Natural killer cell treated with Interleukin-12 subunit alpha and Interleukin-12 subunit beta and Interleukin-15 and Interleukin-18, amount 100 ng/mL, for 72 hours (primary cell): ENCODE measurements at regions not wholly inside any gene's neighbourhood (a gene's known extent, or its start where the extent isn't known, plus 50 kb on each side); places are given as distances from the start of the nearest gene placed in this dataset.

Experiments
- ATAC-seq, 2 donors: fragments of 150-1000 bp; cut with Tn5 transposase in 1 of 2; sonication (Bioruptor Pico), chemical (Tn5 transposase) in 1 of 2; 2 replicates each; pipeline ENCODE4 v1.10.0; 2021
- DNase-seq: peaks from one replicate; pipeline ENCODE4 v3.0.0; 2022; ENCODE audit warnings: low spot score
- H3K27ac Mint-ChIP-seq, 2 donors: 1 replicate in 1 of 2; 2 replicates in 1 of 2; pipeline ENCODE4 v1.8.0; 2022; ENCODE audit warnings: mixed read lengths in 2 of 2, mild to moderate bottlenecking in 1 of 2, moderate library complexity in 1 of 2
- H3K27me3 Mint-ChIP-seq, 2 donors: 1 replicate in 1 of 2; 2 replicates in 1 of 2; pipeline ENCODE4 v1.8.0; 2022; ENCODE audit warnings: mixed read lengths in 2 of 2
- H3K36me3 Mint-ChIP-seq: one replicate; pipeline ENCODE4 v1.8.0; 2022; ENCODE audit warnings: mixed read lengths
- H3K4me1 Mint-ChIP-seq, 2 donors: 1 replicate in 1 of 2; 2 replicates in 1 of 2; pipeline ENCODE4 v1.8.0; 2022; ENCODE audit warnings: low read depth in 2 of 2, mixed read lengths in 2 of 2, mild to moderate bottlenecking in 1 of 2
- H3K4me3 Mint-ChIP-seq: one replicate; pipeline ENCODE4 v1.8.0; 2022; ENCODE audit warnings: mixed read lengths
- H3K9me3 Mint-ChIP-seq: 2 replicates; pipeline ENCODE4 v1.8.0; 2022; ENCODE audit warnings: mixed read lengths

DNA sequence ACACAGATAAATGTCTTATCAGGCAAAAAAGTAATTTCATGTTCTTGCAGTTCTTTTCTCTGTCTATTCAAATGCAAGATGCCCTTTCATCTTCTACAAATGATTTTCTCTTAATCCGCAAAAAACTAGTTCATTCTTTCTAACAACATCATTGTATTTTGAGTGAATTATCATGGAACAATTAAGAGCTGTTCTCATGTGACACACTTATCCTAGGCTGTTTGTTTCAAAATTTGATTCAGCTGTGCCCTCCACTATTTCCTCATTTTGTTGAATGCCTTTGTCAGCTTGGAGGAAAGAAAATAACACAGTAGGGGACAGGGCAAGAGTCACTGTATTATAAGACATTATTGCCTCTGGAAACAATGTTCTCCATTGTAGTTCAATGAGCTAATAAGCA, 396.9 kb downstream of the KCTD12 start:
- Mint-ChIP-seq H3K36me3 (no peaks in the 10 kb centered on the region), H3K9me3 (no peaks in the 10 kb centered on the region), H3K27me3 (peaks cover 4 to 7% of the 10 kb centered on the region in 2 donors), H3K4me1 (no peaks in the 10 kb centered on the region), H3K4me3 (no peak overlapping the region), H3K27ac (no peak overlapping the region)
- ATAC-seq (no peak), DNase-seq (no peak)

DNA sequence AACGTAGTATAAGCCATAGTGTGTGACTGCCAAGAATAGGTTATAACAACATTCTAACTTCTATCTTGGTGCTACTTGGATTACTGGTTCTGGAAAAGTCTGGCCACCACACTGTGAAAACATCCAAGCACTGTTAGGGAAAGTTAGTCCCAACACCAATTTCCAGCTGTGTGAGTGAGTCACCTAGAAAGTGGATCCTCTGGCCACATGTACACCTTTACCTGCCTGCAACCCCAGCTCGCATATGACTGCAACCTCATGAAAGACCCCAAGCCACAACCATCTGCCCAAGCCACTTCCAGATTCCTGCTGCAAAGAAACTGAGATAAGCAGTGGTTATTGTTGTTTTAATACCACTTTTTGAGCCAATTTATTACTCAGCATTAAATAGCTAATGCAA, 404.5 kb downstream of the KCTD12 start:
- no peaks in the 10 kb centered on the region for H3K4me1 Mint-ChIP-seq
- DNase-seq (no peak), ATAC-seq (no peak)
- H3K9me3 Mint-ChIP-seq, result no peaks in the 10 kb centered on the region
- H3K36me3 Mint-ChIP-seq, result no peaks in the 10 kb centered on the region
- H3K27me3 Mint-ChIP-seq, result peaks cover 2 to 7% of the 10 kb centered on the region in 2 donors
- no peak overlapping the region for H3K4me3 Mint-ChIP-seq
- no peak overlapping the region for H3K27ac Mint-ChIP-seq

DNA sequence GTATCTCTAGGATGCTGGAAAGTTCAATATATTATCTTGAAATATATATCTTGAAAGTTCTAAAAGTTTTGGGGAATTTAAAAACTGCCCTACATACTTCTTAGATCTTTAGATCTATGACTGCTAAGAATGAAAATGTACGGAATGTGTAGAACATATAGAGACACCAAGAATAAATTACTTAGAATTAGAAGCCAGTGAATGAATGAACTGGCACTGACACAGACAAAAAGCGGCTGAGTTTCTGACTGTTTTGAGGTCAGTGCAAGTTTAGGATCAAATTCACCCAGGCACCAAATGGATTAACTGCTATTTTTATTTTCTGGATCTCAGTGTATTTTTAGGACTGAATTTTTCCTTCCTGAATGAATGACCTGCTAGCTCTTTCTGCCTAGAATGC, 411.2 kb downstream of the KCTD12 start:
- Mint-ChIP-seq H3K4me1 (no peaks in the 10 kb centered on the region), H3K9me3 (no peaks in the 10 kb centered on the region), H3K36me3 (no peaks in the 10 kb centered on the region), H3K4me3 (no peak overlapping the region), H3K27ac (no peak overlapping the region), H3K27me3 (peaks cover 9 to 15% of the 10 kb centered on the region in 2 donors)
- ATAC-seq (no peak), DNase-seq (no peak)

DNA sequence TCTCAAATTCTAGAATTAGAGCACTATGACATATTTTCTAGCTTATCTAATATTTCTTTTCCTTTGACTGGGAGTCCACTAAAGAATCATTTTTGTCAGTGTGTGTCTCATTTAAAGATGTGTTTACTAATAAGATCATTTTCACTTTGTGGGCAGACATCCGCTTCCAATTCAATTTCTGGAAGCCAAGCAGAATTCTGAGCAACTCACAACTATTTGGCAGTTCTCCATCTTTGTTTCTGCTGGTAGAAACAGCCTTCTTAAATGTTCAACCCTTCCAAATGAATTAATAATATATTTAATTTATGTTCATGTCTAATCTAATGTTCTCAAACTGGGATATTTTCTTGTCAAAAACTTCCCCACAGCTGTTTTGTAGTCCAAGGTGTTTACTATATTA, 411.8 kb downstream of the KCTD12 start:
- no peaks in the 10 kb centered on the region for H3K36me3 Mint-ChIP-seq
- H3K27ac Mint-ChIP-seq, result no peak overlapping the region

DNA sequence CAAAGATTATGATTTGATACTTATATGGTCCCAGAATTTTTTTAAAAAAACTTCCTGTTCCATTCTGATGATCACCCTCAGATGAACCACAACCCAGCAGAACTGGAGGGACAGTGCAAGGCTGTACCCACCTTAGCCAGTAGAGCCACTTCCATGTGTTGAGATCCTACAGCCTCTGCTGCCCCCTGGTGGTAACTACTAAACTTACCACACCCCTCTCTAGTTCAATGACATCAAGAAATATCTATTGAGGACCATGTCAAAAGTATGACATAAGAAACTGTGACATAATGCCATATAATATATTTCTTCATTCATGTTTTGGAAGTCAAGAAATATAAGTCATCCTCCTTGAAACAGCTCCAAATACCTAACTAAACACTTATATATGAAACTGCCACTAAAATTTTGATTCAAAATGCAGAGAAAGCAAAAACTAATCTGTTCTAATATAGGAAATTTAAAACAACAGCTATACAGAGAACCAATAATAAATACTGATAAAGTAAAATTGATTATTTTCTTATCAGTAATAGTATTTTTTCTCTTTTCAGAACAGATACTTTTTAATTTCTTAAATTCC, 412.6 kb downstream of the KCTD12 start:
- ATAC-seq, result peak; percentile 81 to 82
- peak; percentile 64 for DNase-seq
- H3K36me3 Mint-ChIP-seq, result no peaks in the 10 kb centered on the region
- H3K4me1 Mint-ChIP-seq, result no peaks in the 10 kb centered on the region
- no peak overlapping the region for H3K27ac Mint-ChIP-seq
- peaks cover 14 to 15% of the 10 kb centered on the region in 2 donors for H3K27me3 Mint-ChIP-seq
- H3K4me3 Mint-ChIP-seq, result no peak overlapping the region
- H3K9me3 Mint-ChIP-seq, result no peaks in the 10 kb centered on the region

More for the DNA sequence above, 411.8 kb downstream of the KCTD12 start:
- no peaks in the 10 kb centered on the region for H3K4me1 Mint-ChIP-seq
- ATAC-seq, result no peak
- H3K27me3 Mint-ChIP-seq, result peaks cover 9 to 15% of the 10 kb centered on the region in 2 donors
- no peak overlapping the region for H3K4me3 Mint-ChIP-seq
- H3K9me3 Mint-ChIP-seq, result no peaks in the 10 kb centered on the region
- no peak for DNase-seq

DNA sequence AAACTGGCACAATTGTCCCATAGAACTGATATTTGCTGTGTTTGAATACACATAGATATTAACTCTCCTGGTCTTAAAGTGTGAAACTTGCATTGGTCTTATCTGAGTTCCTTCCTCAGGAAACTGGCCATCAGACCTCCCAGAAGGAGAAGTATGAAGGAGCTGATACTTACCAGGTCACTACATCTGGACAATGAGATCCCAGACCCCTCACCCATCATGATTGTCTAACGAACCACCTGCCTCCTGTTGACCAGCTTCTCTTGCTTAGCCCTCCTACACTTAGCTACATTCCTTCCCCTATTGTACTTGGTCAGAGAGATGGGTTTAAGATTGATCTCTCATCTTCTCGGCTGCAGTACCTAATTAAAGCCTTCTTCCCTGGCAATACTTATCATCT, 413.3 kb downstream of the KCTD12 start:
- no peaks in the 10 kb centered on the region for H3K36me3 Mint-ChIP-seq
- H3K27ac Mint-ChIP-seq, result no peak overlapping the region
- no peak for DNase-seq
- H3K4me3 Mint-ChIP-seq, result no peak overlapping the region
- H3K9me3 Mint-ChIP-seq, result no peaks in the 10 kb centered on the region
- no peaks in the 10 kb centered on the region for H3K4me1 Mint-ChIP-seq
- ATAC-seq, result no peak
- peaks cover 14 to 15% of the 10 kb centered on the region in 2 donors for H3K27me3 Mint-ChIP-seq

DNA sequence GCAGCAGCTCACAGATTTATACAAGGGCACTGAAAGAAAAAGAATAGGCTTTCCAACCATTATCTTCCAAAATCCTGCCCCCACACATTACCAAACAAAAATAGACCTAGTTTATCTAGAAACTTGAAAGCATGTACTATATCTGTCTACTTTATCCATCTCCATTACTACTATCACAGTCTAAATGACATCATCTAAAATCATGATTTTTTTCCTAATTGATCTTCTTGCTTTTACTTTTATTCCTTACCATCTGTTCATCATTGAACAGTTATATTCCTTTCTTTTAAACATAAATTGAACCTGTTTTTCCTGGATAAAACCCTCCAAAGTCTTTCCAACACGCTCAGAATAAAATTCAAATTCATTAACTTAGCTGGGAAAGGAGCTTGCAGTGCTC, 414.7 kb downstream of the KCTD12 start:
- Mint-ChIP-seq H3K27me3 (peaks cover 14 to 15% of the 10 kb centered on the region in 2 donors), H3K27ac (no peak overlapping the region), H3K4me1 (no peaks in the 10 kb centered on the region), H3K36me3 (no peaks in the 10 kb centered on the region), H3K9me3 (no peaks in the 10 kb centered on the region), H3K4me3 (no peak overlapping the region)
- ATAC-seq, result no peak
- DNase-seq, result no peak

DNA sequence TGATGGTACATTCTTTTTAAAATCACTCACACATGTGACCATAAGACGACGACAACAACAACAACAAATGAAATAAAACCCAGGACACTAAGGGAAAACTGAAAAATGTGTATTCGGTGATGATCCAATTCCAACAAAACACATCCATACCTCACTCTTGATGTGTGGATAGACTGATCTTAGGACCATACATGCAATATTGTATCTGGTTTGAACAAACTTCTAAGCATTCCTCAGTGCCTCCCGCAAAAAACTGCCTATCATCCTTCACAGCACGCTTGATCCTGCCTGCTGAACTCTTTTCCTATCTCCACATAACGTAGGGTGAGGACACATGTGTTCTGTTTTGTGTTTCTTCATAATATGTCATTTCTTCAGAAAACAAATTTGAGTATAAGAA, 415.2 kb downstream of the KCTD12 start:
- no peaks in the 10 kb centered on the region for H3K36me3 Mint-ChIP-seq
- H3K4me3 Mint-ChIP-seq, result no peak overlapping the region
- no peaks in the 10 kb centered on the region for H3K4me1 Mint-ChIP-seq
- no peaks in the 10 kb centered on the region for H3K9me3 Mint-ChIP-seq
- no peak overlapping the region for H3K27ac Mint-ChIP-seq
- no peak for DNase-seq
- H3K27me3 Mint-ChIP-seq, result peaks cover 14 to 15% of the 10 kb centered on the region in 2 donors
- no peak for ATAC-seq

DNA sequence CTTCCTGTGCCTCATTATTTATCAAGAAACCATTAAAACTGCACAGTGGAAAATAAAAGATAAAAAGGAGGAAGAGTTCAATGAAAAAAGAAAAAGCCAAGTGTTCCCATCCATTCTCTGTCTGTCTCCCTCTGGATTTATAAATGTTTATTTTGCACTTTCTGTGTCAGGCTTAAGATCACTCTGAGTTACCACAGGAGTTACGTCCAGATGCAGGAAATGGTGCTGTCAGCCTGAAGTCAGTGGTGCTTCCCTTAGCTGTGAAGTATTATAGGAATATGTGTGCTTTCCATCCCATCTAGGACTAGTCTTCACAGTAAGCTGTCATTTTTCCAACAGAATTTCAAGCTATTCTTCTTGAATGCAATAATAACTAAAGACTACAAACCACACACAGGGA, 420.2 kb downstream of the KCTD12 start:
- H3K4me1 Mint-ChIP-seq, result no peaks in the 10 kb centered on the region
- H3K27me3 Mint-ChIP-seq, result peaks cover 0 to 5% of the 10 kb centered on the region in 2 donors
- H3K9me3 Mint-ChIP-seq, result no peaks in the 10 kb centered on the region
- H3K36me3 Mint-ChIP-seq, result no peaks in the 10 kb centered on the region
- no peak for ATAC-seq
- H3K4me3 Mint-ChIP-seq, result no peak overlapping the region
- H3K27ac Mint-ChIP-seq, result no peak overlapping the region
- no peak for DNase-seq

DNA sequence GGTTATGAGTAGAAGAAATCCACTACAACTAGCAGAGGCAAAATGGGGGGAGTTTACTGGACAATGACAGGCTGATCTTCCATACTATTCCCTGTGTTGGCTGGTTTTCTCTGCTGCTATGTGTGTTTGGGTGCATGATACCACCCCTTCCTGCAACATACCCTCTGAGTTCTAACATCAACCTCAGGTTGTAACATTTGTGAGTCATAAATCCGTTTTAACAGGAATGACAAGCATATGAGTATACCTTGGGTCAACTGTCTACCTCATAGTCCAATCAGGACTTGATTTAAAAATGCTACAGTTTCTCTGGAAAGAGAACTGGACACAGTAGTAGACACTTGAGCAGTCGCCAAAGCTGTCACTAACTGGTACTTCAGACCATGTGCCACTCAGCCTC, 422.9 kb downstream of the KCTD12 start:
- H3K4me1 Mint-ChIP-seq, result no peaks in the 10 kb centered on the region
- no peak overlapping the region for H3K27ac Mint-ChIP-seq
- no peaks in the 10 kb centered on the region for H3K27me3 Mint-ChIP-seq
- H3K4me3 Mint-ChIP-seq, result no peak overlapping the region
- no peaks in the 10 kb centered on the region for H3K36me3 Mint-ChIP-seq
- no peak for DNase-seq
- no peaks in the 10 kb centered on the region for H3K9me3 Mint-ChIP-seq
- ATAC-seq, result no peak

DNA sequence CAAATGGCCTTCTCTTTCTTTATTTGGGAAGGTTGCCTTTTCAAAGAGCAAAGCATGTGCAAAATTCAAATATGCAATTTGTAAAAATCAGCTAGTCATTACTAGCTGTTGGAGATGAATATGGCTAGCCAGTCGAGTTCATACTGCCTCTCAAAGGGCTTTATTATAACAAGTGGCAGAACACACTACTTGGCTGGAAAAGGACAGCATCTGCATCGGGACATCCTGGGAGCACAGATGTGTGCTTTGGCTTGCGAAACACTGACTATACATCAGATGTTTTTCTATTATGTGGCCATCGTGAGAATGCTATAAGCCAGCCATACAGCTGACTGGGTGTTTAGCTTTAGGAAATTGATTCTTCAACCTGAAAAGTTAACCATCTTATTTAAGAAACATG, 424.2 kb downstream of the KCTD12 start:
- H3K36me3 Mint-ChIP-seq, result no peaks in the 10 kb centered on the region
- no peaks in the 10 kb centered on the region for H3K4me1 Mint-ChIP-seq
- ATAC-seq (no peak), DNase-seq (no peak)
- H3K4me3 Mint-ChIP-seq, result no peak overlapping the region
- no peak overlapping the region for H3K27ac Mint-ChIP-seq
- no peaks in the 10 kb centered on the region for H3K9me3 Mint-ChIP-seq
- no peaks in the 10 kb centered on the region for H3K27me3 Mint-ChIP-seq

DNA sequence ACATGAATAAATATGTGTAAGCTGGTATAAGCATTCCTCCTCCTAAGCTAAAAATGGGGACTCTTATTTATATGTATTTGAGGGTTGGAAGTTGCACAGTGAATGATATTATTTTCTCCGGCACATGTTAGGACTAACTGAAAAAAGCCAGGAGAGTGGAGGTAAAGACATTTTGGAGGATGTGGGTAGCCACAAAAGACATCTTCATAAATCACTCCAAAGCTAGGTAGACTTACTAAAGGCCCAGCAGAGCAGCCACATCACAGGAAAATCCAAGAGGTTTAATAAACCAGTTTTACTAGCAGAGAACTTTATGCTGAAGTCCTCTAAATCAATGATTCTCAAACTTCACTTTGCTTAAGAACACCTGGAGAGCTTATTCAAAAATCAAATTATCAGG, 424.7 kb downstream of the KCTD12 start:
- no peaks in the 10 kb centered on the region for H3K4me1 Mint-ChIP-seq
- no peak overlapping the region for H3K4me3 Mint-ChIP-seq
- no peaks in the 10 kb centered on the region for H3K27me3 Mint-ChIP-seq
- H3K27ac Mint-ChIP-seq, result no peak overlapping the region
- H3K36me3 Mint-ChIP-seq, result no peaks in the 10 kb centered on the region
- no peaks in the 10 kb centered on the region for H3K9me3 Mint-ChIP-seq
- DNase-seq (no peak), ATAC-seq (no peak)

DNA sequence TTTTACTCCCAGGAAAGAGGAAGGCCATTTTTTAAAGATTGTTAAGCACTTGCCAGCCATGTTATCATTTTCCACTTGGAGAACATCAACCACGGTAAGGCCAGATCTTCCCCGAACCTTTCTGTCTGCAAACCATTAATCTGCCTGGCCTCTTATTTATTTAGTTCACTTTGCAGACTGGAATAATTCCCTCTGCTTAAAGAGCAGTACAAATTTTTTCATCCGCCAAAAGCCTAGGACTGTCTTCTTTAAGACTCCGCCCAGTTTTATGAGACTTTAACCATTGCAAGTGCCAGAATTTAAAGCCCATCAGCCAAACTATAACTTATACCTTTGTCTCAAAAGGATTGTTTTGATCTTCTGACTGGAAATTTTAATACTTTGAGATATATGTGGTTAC, 426.3 kb downstream of the KCTD12 start:
- Mint-ChIP-seq H3K27ac (no peak overlapping the region), H3K4me1 (no peaks in the 10 kb centered on the region), H3K36me3 (no peaks in the 10 kb centered on the region)

DNA sequence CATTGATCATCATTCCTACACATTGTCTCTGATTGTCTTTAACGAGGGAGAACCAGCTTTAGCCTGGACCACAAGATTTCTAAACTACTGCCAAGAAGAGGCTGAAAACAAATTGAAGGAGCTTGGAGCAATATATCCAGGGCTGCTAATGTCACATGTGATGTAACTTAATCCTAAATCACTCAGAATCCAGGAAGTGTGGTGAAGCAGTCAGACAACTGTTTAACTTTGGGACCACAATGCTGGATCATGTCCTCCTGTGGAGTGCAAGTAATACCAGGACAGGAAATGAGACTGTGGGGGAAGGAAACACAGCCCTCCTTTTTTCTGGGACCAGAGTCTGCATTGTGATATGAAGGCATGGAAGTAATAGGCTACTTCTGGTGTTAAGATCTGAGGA, 430.2 kb downstream of the KCTD12 start:
- Mint-ChIP-seq H3K4me3 (no peak overlapping the region), H3K36me3 (peaks cover 10% of the 10 kb centered on the region), H3K27me3 (no peaks in the 10 kb centered on the region), H3K4me1 (no peaks in the 10 kb centered on the region), H3K9me3 (peaks cover 4% of the 10 kb centered on the region), H3K27ac (no peak overlapping the region)
- DNase-seq, result no peak
- ATAC-seq, result no peak

More for the DNA sequence above, 426.3 kb downstream of the KCTD12 start:
- Mint-ChIP-seq H3K4me3 (no peak overlapping the region), H3K9me3 (no peaks in the 10 kb centered on the region), H3K27me3 (no peaks in the 10 kb centered on the region)
- no peak for ATAC-seq
- DNase-seq, result no peak

DNA sequence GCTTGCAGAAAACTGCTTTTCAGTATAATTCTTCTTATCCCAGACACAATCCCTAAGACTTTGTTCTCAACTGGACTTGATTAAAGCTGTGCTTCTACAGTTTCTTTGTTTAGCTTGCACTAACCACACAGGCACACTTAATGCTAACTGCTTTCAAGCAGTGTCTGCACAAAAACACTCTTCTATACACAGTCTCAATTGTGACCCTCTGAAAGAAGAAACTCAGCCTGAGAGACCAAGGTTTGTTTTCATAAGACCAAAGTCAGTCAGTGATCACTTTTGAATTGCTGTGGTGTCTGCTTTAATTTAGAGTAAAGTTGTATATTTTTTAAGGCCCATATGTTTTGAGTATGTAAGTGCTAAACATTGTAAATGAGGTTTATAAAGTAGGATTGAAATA, 431.2 kb downstream of the KCTD12 start:
- Mint-ChIP-seq H3K4me3 (no peak overlapping the region), H3K9me3 (peaks cover 6% of the 10 kb centered on the region), H3K4me1 (no peaks in the 10 kb centered on the region), H3K27ac (no peak overlapping the region), H3K27me3 (no peaks in the 10 kb centered on the region), H3K36me3 (peaks cover 10% of the 10 kb centered on the region)
- ATAC-seq, result no peak
- DNase-seq, result no peak
